HG03575 (cell line): ENCODE measurements at regions not wholly inside any gene's neighbourhood (a gene's known extent, or its start where the extent isn't known, plus 50 kb on each side); places are given as distances from the start of the nearest gene placed in this dataset.
"Not testable (repeated sequence)": the region's sequence is repeated elsewhere in the genome, so short reads cannot be mapped to it uniquely, and the experiment has no call there.

ENCODE experiments used
- ATAC-seq: cut with Tn5 transposase; IDR thresholded peaks from one replicate; pipeline ENCODE4 v1.9.1; 2021; ENCODE audit not compliant: unreplicated experiment, insufficient number of reproducible peaks, low FRiP score; ENCODE audit errors: extremely low read depth

GRCh38 chr21:8194042-8194441, 2327.3 kb upstream of the TPTE start:
- ATAC-seq: not testable (repeated sequence)

GRCh38 chr21:8197377-8198027, 2323.9 kb upstream of the TPTE start:
- not testable (repeated sequence) for ATAC-seq

- not testable (repeated sequence) for ATAC-seq
Observed at GRCh38 chr21:8205094-8205891, 2316.1 kb upstream of the TPTE start.

- ATAC-seq: not testable (repeated sequence)
Observed at GRCh38 chr21:8205892-8206188, 2315.5 kb upstream of the TPTE start.

GRCh38 chr21:8212986-8213550, 2308.3 kb upstream of the TPTE start:
- not testable (repeated sequence) for ATAC-seq

GRCh38 chr21:8214539-8214938, 2306.8 kb upstream of the TPTE start:
- ATAC-seq: not testable (repeated sequence)

- not testable (repeated sequence) for ATAC-seq
Observed at GRCh38 chr21:8229366-8230150, 2291.8 kb upstream of the TPTE start.

GRCh38 chr21:8231252-8231651, 2290.1 kb upstream of the TPTE start:
- ATAC-seq: not testable (repeated sequence)

- not testable (repeated sequence) for ATAC-seq
Observed at GRCh38 chr21:8233000-8233399, 2288.4 kb upstream of the TPTE start.

- not testable (repeated sequence) for ATAC-seq
Observed at GRCh38 chr21:8234059-8234458, 2287.3 kb upstream of the TPTE start.

GRCh38 chr21:8244723-8245641, 2276.4 kb upstream of the TPTE start:
- peak; percentile 20 for ATAC-seq

- ATAC-seq: peak; percentile 66
Observed at GRCh38 chr21:8245642-8246402, 2275.6 kb upstream of the TPTE start.

GRCh38 chr21:8251701-8252100, 2269.7 kb upstream of the TPTE start:
- not testable (repeated sequence) for ATAC-seq

GRCh38 chr21:8255094-8255493, 2266.3 kb upstream of the TPTE start:
- not testable (repeated sequence) for ATAC-seq

GRCh38 chr21:8257083-8257799, 2264.1 kb upstream of the TPTE start:
- ATAC-seq: not testable (repeated sequence)

- not testable (repeated sequence) for ATAC-seq
Observed at GRCh38 chr21:8260065-8260627, 2261.2 kb upstream of the TPTE start.
